PC-3 (cell line): ENCODE measurements at regions not wholly inside any gene's neighbourhood (a gene's known extent, or its start where the extent isn't known, plus 50 kb on each side); places are given as distances from the start of the nearest gene placed in this dataset.

Experiments
- CTCF ChIP-seq: fragments of 300-600 bp; sonication (generic); conservative IDR thresholded peaks from 2 replicates; pipeline ENCODE4 v1.5.1; 2017; ENCODE audit warnings: antibody characterized with exemption, low read depth, mild to moderate bottlenecking, low read length
- EZH2 ChIP-seq: fragments of 300-600 bp; sonication (generic); IDR thresholded peaks from one replicate; pipeline ENCODE4 v1.6.1; 2017; ENCODE audit warnings: antibody characterized with exemption, mild to moderate bottlenecking, low read length; ENCODE audit not compliant: unreplicated experiment
- EZH2phosphoT487 ChIP-seq: fragments of 300-600 bp; sonication (generic); IDR thresholded peaks from 2 replicates; pipeline ENCODE4 v1.6.1; 2018; ENCODE audit warnings: mild to moderate bottlenecking, antibody characterized with exemption, low read length, borderline replicate concordance

- TF ChIP-seq CTCF (no peak), EZH2 (no peak), EZH2phosphoT487 (no peak)
These were observed 61.5 kb upstream of the HHIP start for GRCh38 chr4:144584428-144584827.
